GM12872 (cell line): ENCODE measurements at regions not wholly inside any gene's neighbourhood (a gene's known extent, or its start where the extent isn't known, plus 50 kb on each side); places are given as distances from the start of the nearest gene placed in this dataset.

Source experiments
- CTCF ChIP-seq: IDR thresholded peaks from 3 replicates; pipeline ENCODE4 v1.5.1; 2011; ENCODE audit warnings: low read depth, mild to moderate bottlenecking, low read length, moderate library complexity; ENCODE audit not compliant: insufficient read depth

GRCh38 chr3:103337179-103337845 lies 902.5 kb downstream of the ZPLD1 start:
- no peak for TF ChIP-seq CTCF

DNA sequence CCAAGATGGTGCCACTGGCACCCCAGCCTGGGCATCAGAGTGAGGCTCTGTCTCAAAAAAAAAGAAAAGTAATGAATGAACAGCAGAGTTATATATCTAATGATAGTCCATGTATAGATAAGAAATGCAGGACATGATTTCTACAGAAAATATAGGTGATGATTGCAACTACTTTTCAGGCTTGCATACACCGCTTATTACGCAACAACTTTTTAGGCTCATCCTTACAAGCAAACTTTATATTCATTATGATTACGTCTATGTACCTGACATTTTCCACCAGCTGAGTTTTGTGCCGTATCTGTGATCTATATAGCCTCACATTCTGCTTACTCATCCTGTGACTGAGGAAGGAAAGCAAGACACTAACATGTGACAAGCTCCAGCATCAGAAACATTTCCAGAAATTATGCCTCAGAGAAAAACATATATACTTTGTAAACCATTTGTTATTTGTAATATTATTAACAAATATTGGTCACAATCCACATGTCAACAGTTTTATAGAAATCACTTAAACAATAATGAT lies 906.3 kb downstream of the ZPLD1 start:
- TF ChIP-seq CTCF: no peak

- no peak for TF ChIP-seq CTCF
Observed at GRCh38 chr3:103342205-103342731, 907.5 kb downstream of the ZPLD1 start.

DNA sequence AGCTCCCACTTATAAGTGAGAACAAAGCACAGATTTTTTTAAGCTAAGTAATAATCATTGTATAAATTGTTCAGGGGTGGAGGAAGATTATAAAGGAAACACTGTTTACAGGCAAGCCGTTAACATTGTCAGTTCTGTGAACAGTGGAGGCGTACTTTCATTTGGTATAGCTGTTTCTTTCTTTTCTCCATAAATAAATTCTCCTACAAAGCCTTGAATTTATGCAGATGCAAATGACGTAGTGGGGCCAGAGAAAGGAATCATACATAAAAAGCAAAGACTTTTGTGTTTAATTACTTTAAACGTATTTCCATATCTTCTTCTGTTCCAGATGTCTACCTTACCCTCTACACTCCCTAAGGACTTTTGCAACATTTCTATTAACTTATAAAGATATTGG lies 914.9 kb downstream of the ZPLD1 start:
- TF ChIP-seq CTCF: no peak

DNA sequence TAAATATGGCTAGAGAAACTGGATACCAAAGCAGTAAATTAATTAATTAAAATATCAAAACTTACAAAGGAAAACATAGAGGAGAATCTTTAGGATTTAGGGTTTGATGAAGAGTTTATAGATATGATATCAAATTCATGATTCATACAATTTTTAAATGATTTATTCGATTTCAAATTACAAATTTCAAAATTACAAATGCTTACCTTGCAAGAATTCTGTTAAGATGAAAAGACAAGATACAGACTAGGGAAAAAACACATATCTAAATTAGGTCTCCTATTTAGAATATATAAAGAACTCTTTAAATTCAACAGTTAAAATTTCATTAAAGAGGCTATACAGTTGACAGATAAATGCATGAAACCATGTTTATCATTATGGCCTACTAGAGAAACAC lies 930.7 kb downstream of the ZPLD1 start:
- TF ChIP-seq CTCF: no peak

GRCh38 chr3:103367481-103367880 lies 932.7 kb downstream of the ZPLD1 start:
- no peak for TF ChIP-seq CTCF

GRCh38 chr3:103371411-103371810 lies 936.6 kb downstream of the ZPLD1 start:
- no peak for TF ChIP-seq CTCF

- no peak for TF ChIP-seq CTCF
Observed at GRCh38 chr3:103372031-103372430, 937.2 kb downstream of the ZPLD1 start.
